IMR-90 (cell line): ENCODE measurements at regions not wholly inside any gene's neighbourhood (a gene's known extent, or its start where the extent isn't known, plus 50 kb on each side); places are given as distances from the start of the nearest gene placed in this dataset.

Experiments
- ATAC-seq: fragments of 200-7000 bp; cut with Tn5 transposase; 2 replicates; pipeline ENCODE4 v1.9.1; 2020; ENCODE audit warnings: low read depth, mild to moderate bottlenecking, moderate library complexity
- BruUV-seq: library from RNA; stranded (reverse); fragments of 400-500 nt; replicated peaks from 2 replicates; lab custom pipeline; 2021; lab: Mats Ljungman, UMichigan
- CTCF ChIA-PET: fragments of 300-600 bp; formaldehyde crosslinking; extraction: SDS; loops from one replicate; lab custom pipeline; 2021; ENCODE audit warnings: antibody characterized with exemption; lab: Yijun Ruan, JAX
- POLR2A ChIA-PET: fragments of 300-600 bp; sonication (Branson Sonifier 250); formaldehyde crosslinking; loops from one replicate; lab custom pipeline; 2022; ENCODE audit warnings: antibody characterized with exemption; ENCODE audit not compliant: unreplicated experiment; lab: Charles Lee
- DNase-seq: peaks from one replicate; pipeline ENCODE4 v3.0.0; 2013
- H2AFZ ChIP-seq: replicated peaks from 2 replicates; pipeline ENCODE3; 2013; ENCODE audit warnings: low read length, mild to moderate bottlenecking; ENCODE audit not compliant: poor library complexity
- H2AK5ac ChIP-seq: 2 replicates; pipeline ENCODE4 v1.6.1; 2013; ENCODE audit warnings: low read depth, low read length, inconsistent platforms
- H2AK9ac ChIP-seq: replicated peaks from 2 replicates; pipeline ENCODE3; 2013; ENCODE audit warnings: mild to moderate bottlenecking, low read depth, low read length, moderate library complexity; ENCODE audit not compliant: poor library complexity
- H2BK120ac ChIP-seq: 2 replicates; pipeline ENCODE4 v1.6.1; 2013; ENCODE audit warnings: low read depth, low read length, inconsistent platforms
- H2BK15ac ChIP-seq: 3 replicates; pipeline ENCODE4 v1.6.1; 2013; ENCODE audit warnings: low read depth, low read length, inconsistent platforms
- H2BK20ac ChIP-seq: 2 replicates; pipeline ENCODE4 v1.6.1; 2013; ENCODE audit warnings: low read depth, mild to moderate bottlenecking, inconsistent platforms, low read length, moderate library complexity
- H2BK5ac ChIP-seq: 2 replicates; pipeline ENCODE4 v1.6.1; 2013; ENCODE audit warnings: mild to moderate bottlenecking, low read depth, low read length, inconsistent platforms; ENCODE audit not compliant: poor library complexity, severe bottlenecking
- H3K14ac ChIP-seq: replicated peaks from 2 replicates; pipeline ENCODE4 v1.6.1; 2013; ENCODE audit warnings: low read depth, low read length, inconsistent platforms
- H3K18ac ChIP-seq: 2 replicates; pipeline ENCODE4 v1.6.1; 2013; ENCODE audit warnings: low read depth, low read length, control low read depth
- H3K23ac ChIP-seq: 2 replicates; pipeline ENCODE4 v1.6.1; 2013; ENCODE audit warnings: low read depth, low read length, inconsistent platforms
- H3K27ac ChIP-seq: 2 replicates; pipeline ENCODE4 v1.5.1; 2013; ENCODE audit warnings: mild to moderate bottlenecking, control low read depth, low read length; ENCODE audit not compliant: insufficient read depth
- H3K27me3 ChIP-seq: 2 replicates; pipeline ENCODE4 v1.6.1; 2013; ENCODE audit warnings: low read length; ENCODE audit not compliant: control insufficient read depth, insufficient read depth
- H3K36me3 ChIP-seq: 2 replicates; pipeline ENCODE4 v1.6.1; 2013; ENCODE audit warnings: low read length, mixed read lengths; ENCODE audit not compliant: control insufficient read depth, insufficient read depth
- H3K4ac ChIP-seq: 2 replicates; pipeline ENCODE4 v1.6.1; 2013; ENCODE audit warnings: low read depth, low read length, inconsistent platforms
- H3K4me1 ChIP-seq: 2 replicates; pipeline ENCODE4 v1.6.1; 2013; ENCODE audit warnings: low read length, mixed read lengths; ENCODE audit not compliant: control insufficient read depth, insufficient read depth
- H3K4me2 ChIP-seq: 2 replicates; pipeline ENCODE4 v1.6.1; 2013; ENCODE audit warnings: low read depth, mild to moderate bottlenecking, control low read depth, low read length, moderate library complexity
- H3K4me3 ChIP-seq: 2 replicates; pipeline ENCODE4 v1.5.1; 2013; ENCODE audit warnings: low read depth, mild to moderate bottlenecking, control low read depth, low read length, moderate library complexity; ENCODE audit not compliant: insufficient read depth
- H3K56ac ChIP-seq: 2 replicates; pipeline ENCODE4 v1.6.1; 2013; ENCODE audit warnings: low read length, inconsistent platforms; ENCODE audit not compliant: insufficient read depth; ENCODE audit errors: extremely low read depth
- H3K79me1 ChIP-seq, 2 experiments: 2 replicates each; pipeline ENCODE4 v1.6.1; 2013; ENCODE audit warnings: low read length in 2 of 2, inconsistent platforms in 1 of 2, low read depth in 1 of 2
- H3K9ac ChIP-seq: 2 replicates; pipeline ENCODE4 v1.6.1; 2013; ENCODE audit warnings: low read depth, low read length, control low read depth
- H3K9me1 ChIP-seq: 2 replicates; pipeline ENCODE4 v1.6.1; 2013; ENCODE audit warnings: low read length, inconsistent platforms; ENCODE audit not compliant: insufficient read depth
- H3K9me3 ChIP-seq: 2 replicates; pipeline ENCODE4 v1.6.1; 2013; ENCODE audit warnings: low read length; ENCODE audit not compliant: control insufficient read depth, insufficient read depth
- H4K20me1 ChIP-seq: 2 replicates; pipeline ENCODE4 v1.6.1; 2013; ENCODE audit warnings: low read length, inconsistent platforms; ENCODE audit not compliant: insufficient read depth
- H4K5ac ChIP-seq: 2 replicates; pipeline ENCODE4 v1.6.1; 2013; ENCODE audit warnings: mild to moderate bottlenecking, low read depth, low read length, control low read depth
- H4K8ac ChIP-seq, 2 experiments: 2 replicates each; pipeline ENCODE4 v1.6.1; 2013; ENCODE audit warnings: low read depth in 2 of 2, low read length in 2 of 2, control low read depth in 1 of 2, inconsistent platforms in 1 of 2
- H4K91ac ChIP-seq: 2 replicates; pipeline ENCODE4 v1.6.1; 2013; ENCODE audit warnings: low read depth, low read length, inconsistent platforms; ENCODE audit not compliant: insufficient read depth
- BHLHE40 ChIP-seq: fragments of 150-350 bp; IDR thresholded peaks from 2 replicates; pipeline ENCODE4 v1.6.1; 2016; ENCODE audit warnings: mild to moderate bottlenecking, low read depth, low read length
- CTCF ChIP-seq: conservative IDR thresholded peaks from 2 replicates; pipeline ENCODE4 v1.5.1; 2012; ENCODE audit warnings: mild to moderate bottlenecking, low read depth, low read length, improper control_type of control experiment
- MAFK ChIP-seq: IDR thresholded peaks from 2 replicates; pipeline ENCODE4 v1.6.1; 2012; ENCODE audit warnings: low read depth, low read length, improper control_type of control experiment
- MXI1 ChIP-seq: IDR thresholded peaks from 2 replicates; pipeline ENCODE4 v1.6.1; 2012; ENCODE audit warnings: low read depth, mild to moderate bottlenecking, low read length, moderate library complexity, borderline replicate concordance
- RAD21 ChIP-seq: IDR thresholded peaks from 2 replicates; pipeline ENCODE4 v1.6.1; 2012; ENCODE audit warnings: low read length, improper control_type of control experiment
- SMC3 ChIP-seq: fragments of 150-350 bp; IDR thresholded peaks from 2 replicates; pipeline ENCODE4 v1.6.1; 2016; ENCODE audit warnings: low read depth, mild to moderate bottlenecking, antibody characterized with exemption, low read length, moderate library complexity
- WGBS, 2 experiments: methylation state at CpG; one replicate each; pipeline versions ENCODE4 v1.1.5 to v1.1.7; 2013; ENCODE audit warnings: missing lambda C conversion rate in 2 of 2; ENCODE audit not compliant: insufficient read length in 1 of 2; ENCODE audit errors: extremely low coverage in 2 of 2; 5-methylcytosine and 5-hydroxymethylcytosine counted together
- dilution Hi-C: fragments of 300-500 bp; cut with HindIII; formaldehyde crosslinking; loops from one replicate; pipeline ENCODE4 v1.14.3; 2018; ENCODE audit warnings: low sequenced_read_pairs; ENCODE audit not compliant: unreplicated experiment
- in situ Hi-C: fragments of 300-500 bp; cut with MboI; formaldehyde crosslinking; loops from 3 replicates; pipeline ENCODE4 v1.14.3; 2019; ENCODE audit warnings: low sequenced_read_pairs, inconsistent platforms, mixed read lengths
- intact Hi-C: fragments of 100-400 bp; cut with micrococcal nuclease; formaldehyde crosslinking; loops from 2 replicates; pipeline ENCODE4 v1.10.0; 2022

GRCh38 chr6:149201068-149201655 lies 116.3 kb upstream of the TAB2 start:
- no TSS peak for BruUV-seq
- no peak overlapping the region for H3K4me3 ChIP-seq
- no peaks in the 10 kb centered on the region for H4K20me1 ChIP-seq
- peaks cover 4% of the 10 kb centered on the region for H3K27me3 ChIP-seq
- no peak overlapping the region for H2BK120ac ChIP-seq
- H3K9ac ChIP-seq: no peak overlapping the region
- ATAC-seq (no peak), DNase-seq (no peak)
- intact Hi-C loops (no loop called here), in situ Hi-C loops (no loop called here), dilution Hi-C loops (no loop called here)
- CTCF ChIA-PET: no interaction called here
- no peak overlapping the region for H4K8ac ChIP-seq
- POLR2A ChIA-PET: no interaction called here
- no peaks in the 10 kb centered on the region for H3K79me1 ChIP-seq
- no peak overlapping the region for H2AK9ac ChIP-seq
- H3K4ac ChIP-seq: no peak overlapping the region
- H3K4me1 ChIP-seq: no peaks in the 10 kb centered on the region
- TF ChIP-seq RAD21 (no peak), MAFK (no peak), CTCF (no peak), MXI1 (no peak), SMC3 (no peak), BHLHE40 (no peak)
- no peak overlapping the region for H2BK5ac ChIP-seq
- H3K9me1 ChIP-seq: no peaks in the 10 kb centered on the region
- H3K18ac ChIP-seq: no peak overlapping the region
- no peak overlapping the region for H4K5ac ChIP-seq
- no peak overlapping the region for H3K27ac ChIP-seq
- no peak overlapping the region for H2AFZ ChIP-seq
- H3K14ac ChIP-seq: no peak overlapping the region
- H3K23ac ChIP-seq: no peak overlapping the region
- no peaks in the 10 kb centered on the region for H3K36me3 ChIP-seq
- no peak overlapping the region for H3K4me2 ChIP-seq
- WGBS, 2 experiments: no CpG with 5 or more reads among the region's 7 CpGs
- no peak overlapping the region for H3K56ac ChIP-seq
- H2AK5ac ChIP-seq: no peak overlapping the region
- no peak overlapping the region for H4K91ac ChIP-seq
- peaks cover 5% of the 10 kb centered on the region; the same call in 1 of the 2 replicates for H3K9me3 ChIP-seq
- no peak overlapping the region for H2BK15ac ChIP-seq
- H2BK20ac ChIP-seq: no peak overlapping the region
